ENCODE measurements at regions not wholly inside any gene's neighbourhood (a gene's known extent, or its start where the extent isn't known, plus 50 kb on each side); places are given as distances from the start of the nearest gene placed in this dataset.

DNA sequence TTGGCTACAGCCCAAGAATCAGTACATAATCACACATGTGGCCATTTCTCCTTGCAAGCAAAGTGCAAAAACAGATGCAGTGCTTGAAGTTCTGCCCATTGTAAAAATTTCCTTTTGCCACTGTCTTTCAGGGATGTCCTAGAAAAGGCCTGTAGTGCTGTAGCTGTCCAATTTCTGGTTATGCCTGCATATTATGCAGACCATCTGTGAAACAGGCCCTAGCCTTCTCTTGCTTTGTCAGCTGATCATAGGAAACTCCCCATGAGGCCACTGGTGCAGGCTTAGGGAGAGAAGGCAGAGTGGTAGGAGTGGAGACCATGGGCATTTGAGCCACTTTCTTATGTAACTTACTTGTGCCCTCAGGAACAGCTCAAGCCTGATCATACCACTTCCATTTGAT, 130.4 kb upstream of the GABRA2 start:
- H3K9me3 ChIP-seq: no peaks in the 10 kb centered on the region
- ATAC-seq (replicated peaks in 1 of 4): no peak
- H3K4me3 ChIP-seq (ENCODE audit: control insufficient read depth in 1 of 2, extremely low read depth in 1 of 2, low read length in 1 of 2): no peak overlapping the region
- no peaks in the 10 kb centered on the region for H3K36me3 ChIP-seq (ENCODE audit: control insufficient read depth in 2 of 2, extremely low read depth in 1 of 2, insufficient read depth in 1 of 2, low read length in 1 of 2)
- Mint-ChIP-seq H3K27me3 (no peaks in the 10 kb centered on the region), H3K36me3 (no peaks in the 10 kb centered on the region), H3K9me3 (peaks cover 2 to 17% (median 4%) of the 10 kb centered on the region in 3 donors), H3K4me1 (no peaks in the 10 kb centered on the region), H3K4me3 (no peak overlapping the region), H3K27ac (no peak overlapping the region)
- CTCF ChIA-PET: no interaction called here
- POLR2A ChIA-PET: no interaction called here
- H3K27ac ChIP-seq (ENCODE audit: low read length): no peak overlapping the region
- H3K27me3 ChIP-seq (replicated peaks in 1 of 2; ENCODE audit: control insufficient read depth in 2 of 2, extremely low read depth in 1 of 2, insufficient read depth in 2 of 2, low read length in 1 of 2): no peaks in the 10 kb centered on the region
- H3K4me1 ChIP-seq (ENCODE audit: control insufficient read depth in 1 of 2, extremely low read depth in 1 of 2, insufficient read depth in 2 of 2, low read length in 2 of 2): no peaks in the 10 kb centered on the region
- DNase-seq: no peak

DNA sequence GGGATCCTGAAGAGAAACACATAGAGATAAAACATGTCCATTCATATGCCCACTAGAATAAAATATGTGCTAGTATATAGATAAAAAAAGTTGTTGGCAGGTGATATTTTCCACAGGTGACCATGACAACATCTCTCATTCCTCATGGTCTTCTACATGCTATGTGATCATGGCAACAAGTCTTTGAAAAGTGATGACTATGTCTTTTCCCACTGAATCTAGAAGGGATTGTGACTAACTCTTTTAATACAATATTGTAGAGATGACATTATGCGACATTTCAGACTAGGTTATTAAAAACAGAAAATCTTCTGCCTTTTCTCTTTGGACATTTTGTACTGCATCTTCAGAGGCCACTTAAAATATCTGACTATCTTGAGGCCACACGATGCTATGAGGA, 126.0 kb upstream of the GABRA2 start:
- Mint-ChIP-seq H3K27ac (no peak overlapping the region), H3K4me1 (no peaks in the 10 kb centered on the region), H3K9me3 (peaks cover 7 to 8% (median 8%) of the 10 kb centered on the region in 3 donors), H3K27me3 (no peaks in the 10 kb centered on the region), H3K36me3 (no peaks in the 10 kb centered on the region), H3K4me3 (no peak overlapping the region)
- no peak overlapping the region for H3K4me3 ChIP-seq (ENCODE audit: control insufficient read depth in 1 of 2, extremely low read depth in 1 of 2, low read length in 1 of 2)
- ChIA-PET CTCF (no interaction called here), POLR2A (no interaction called here)
- DNase-seq (no peak), ATAC-seq (replicated peaks in 1 of 4) (no peak)
- H3K27ac ChIP-seq (ENCODE audit: low read length): no peak overlapping the region
- H3K36me3 ChIP-seq (ENCODE audit: control insufficient read depth in 2 of 2, extremely low read depth in 1 of 2, insufficient read depth in 1 of 2, low read length in 1 of 2): no peaks in the 10 kb centered on the region
- no peaks in the 10 kb centered on the region for H3K27me3 ChIP-seq (replicated peaks in 1 of 2; ENCODE audit: control insufficient read depth in 2 of 2, extremely low read depth in 1 of 2, insufficient read depth in 2 of 2, low read length in 1 of 2)
- WGBS (ENCODE audit: insufficient coverage): no CpG with 5 or more reads among the region's 2 CpGs
- H3K9me3 ChIP-seq: no peaks in the 10 kb centered on the region
- no peaks in the 10 kb centered on the region for H3K4me1 ChIP-seq (ENCODE audit: control insufficient read depth in 1 of 2, extremely low read depth in 1 of 2, insufficient read depth in 2 of 2, low read length in 2 of 2)

DNA sequence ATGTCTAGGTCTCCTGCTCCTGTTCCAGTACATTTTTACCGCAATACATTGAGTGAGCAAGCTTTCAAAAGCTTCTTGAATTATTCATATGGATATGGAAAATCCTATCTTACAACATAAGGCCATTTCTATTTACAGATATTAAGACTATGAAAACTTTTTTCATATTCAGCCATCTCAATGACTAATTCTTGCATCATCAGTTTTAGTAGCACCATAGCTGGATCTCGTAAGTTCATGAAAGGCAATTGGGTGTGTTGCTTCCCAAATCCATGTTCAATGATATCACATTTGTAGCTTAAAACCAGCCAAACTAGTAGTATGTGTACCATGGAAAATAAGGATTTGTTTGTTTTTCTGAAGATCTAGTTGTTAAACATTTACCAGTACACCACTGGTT, 118.3 kb upstream of the GABRA2 start:
- DNase-seq: no peak
- no CpG with 5 or more reads among the region's 2 CpGs for WGBS (ENCODE audit: insufficient coverage)
- Mint-ChIP-seq H3K4me3 (no peak overlapping the region), H3K4me1 (no peaks in the 10 kb centered on the region), H3K9me3 (peaks cover 2 to 5% (median 3%) of the 10 kb centered on the region in 3 donors), H3K27me3 (no peaks in the 10 kb centered on the region), H3K27ac (no peak overlapping the region), H3K36me3 (no peaks in the 10 kb centered on the region)
- Histone ChIP-seq H3K36me3 (ENCODE audit: control insufficient read depth in 2 of 2, extremely low read depth in 1 of 2, insufficient read depth in 1 of 2, low read length in 1 of 2) (no peaks in the 10 kb centered on the region), H3K4me1 (ENCODE audit: control insufficient read depth in 1 of 2, extremely low read depth in 1 of 2, insufficient read depth in 2 of 2, low read length in 2 of 2) (no peaks in the 10 kb centered on the region), H3K9me3 (no peaks in the 10 kb centered on the region), H3K4me3 (ENCODE audit: control insufficient read depth in 1 of 2, extremely low read depth in 1 of 2, low read length in 1 of 2) (no peak overlapping the region), H3K27ac (ENCODE audit: low read length) (no peak overlapping the region), H3K27me3 (replicated peaks in 1 of 2; ENCODE audit: control insufficient read depth in 2 of 2, extremely low read depth in 1 of 2, insufficient read depth in 2 of 2, low read length in 1 of 2) (no peaks in the 10 kb centered on the region)
- ChIA-PET POLR2A (no interaction called here), CTCF (no interaction called here)
- no peak for ATAC-seq (replicated peaks in 1 of 4)

DNA sequence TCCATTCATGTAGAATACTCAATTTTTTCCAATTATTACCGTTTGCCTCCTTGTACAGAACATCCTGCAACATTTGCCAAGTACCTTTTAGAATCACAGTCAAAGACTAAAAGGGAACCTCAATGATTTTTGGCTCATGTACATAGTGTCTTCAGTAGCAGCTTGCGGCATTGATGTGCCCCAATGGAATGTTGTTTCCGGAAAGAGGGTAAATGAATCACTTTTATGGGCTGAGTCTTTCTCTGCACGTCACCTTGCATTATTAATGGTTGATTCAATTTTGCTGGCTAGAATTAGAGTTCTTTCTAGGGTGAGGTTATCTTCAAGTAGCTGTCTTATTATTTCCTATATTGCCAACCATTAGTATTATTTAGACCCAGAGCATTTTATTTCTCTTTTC, 116.9 kb upstream of the GABRA2 start:
- Histone ChIP-seq H3K4me1 (ENCODE audit: control insufficient read depth in 1 of 2, extremely low read depth in 1 of 2, insufficient read depth in 2 of 2, low read length in 2 of 2) (no peaks in the 10 kb centered on the region), H3K9me3 (no peaks in the 10 kb centered on the region), H3K27me3 (replicated peaks in 1 of 2; ENCODE audit: control insufficient read depth in 2 of 2, extremely low read depth in 1 of 2, insufficient read depth in 2 of 2, low read length in 1 of 2) (no peaks in the 10 kb centered on the region), H3K27ac (ENCODE audit: low read length) (no peak overlapping the region), H3K36me3 (ENCODE audit: control insufficient read depth in 2 of 2, extremely low read depth in 1 of 2, insufficient read depth in 1 of 2, low read length in 1 of 2) (no peaks in the 10 kb centered on the region), H3K4me3 (ENCODE audit: control insufficient read depth in 1 of 2, extremely low read depth in 1 of 2, low read length in 1 of 2) (no peak overlapping the region)
- no peaks in the 10 kb centered on the region for H3K36me3 Mint-ChIP-seq
- H3K27ac Mint-ChIP-seq: no peak overlapping the region
- peaks cover 0 to 11% (median 4%) of the 10 kb centered on the region in 3 donors for H3K9me3 Mint-ChIP-seq
- ATAC-seq (replicated peaks in 1 of 4) (no peak), DNase-seq (no peak)
- H3K4me1 Mint-ChIP-seq: no peaks in the 10 kb centered on the region
- CTCF ChIA-PET: no interaction called here
- no peaks in the 10 kb centered on the region for H3K27me3 Mint-ChIP-seq
- POLR2A ChIA-PET: no interaction called here
- WGBS (ENCODE audit: insufficient coverage): no CpG with 5 or more reads among the region's 4 CpGs
- no peak overlapping the region for H3K4me3 Mint-ChIP-seq

DNA sequence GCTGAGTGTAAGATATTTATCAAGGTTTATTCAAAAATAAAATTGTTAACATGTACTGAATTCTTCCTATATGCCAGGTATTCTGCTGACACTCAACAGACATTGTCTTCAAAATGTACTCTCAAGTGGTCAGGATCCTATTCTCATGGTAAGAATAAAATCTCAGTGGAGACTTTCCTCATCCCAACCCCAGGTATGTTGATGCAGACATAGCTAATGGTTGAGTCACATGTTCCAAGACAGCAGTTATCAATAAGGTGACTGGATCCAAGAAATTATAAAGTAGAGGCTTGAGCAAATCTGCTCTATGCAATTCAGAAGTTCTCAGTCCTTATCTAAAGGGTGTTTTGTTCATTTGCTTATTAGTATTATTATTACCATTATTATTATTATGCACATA, 115.2 kb upstream of the GABRA2 start:
- Mint-ChIP-seq H3K9me3 (peaks cover 2 to 19% (median 6%) of the 10 kb centered on the region in 3 donors), H3K4me3 (no peak overlapping the region), H3K36me3 (no peaks in the 10 kb centered on the region), H3K27me3 (no peaks in the 10 kb centered on the region), H3K27ac (no peak overlapping the region), H3K4me1 (no peaks in the 10 kb centered on the region)
- ChIA-PET CTCF (no interaction called here), POLR2A (interaction anchor here in 1 of 2 donors (0.5 kb wide), 1 partner anchor 279 kb away, joined by 4 read pairs; no protein-coding TSS in a partner anchor)
- H3K4me3 ChIP-seq (ENCODE audit: control insufficient read depth in 1 of 2, extremely low read depth in 1 of 2, low read length in 1 of 2): no peak overlapping the region
- no peak overlapping the region for H3K27ac ChIP-seq (ENCODE audit: low read length)
- ATAC-seq (replicated peaks in 1 of 4) (no peak), DNase-seq (no peak)
- H3K4me1 ChIP-seq (ENCODE audit: control insufficient read depth in 1 of 2, extremely low read depth in 1 of 2, insufficient read depth in 2 of 2, low read length in 2 of 2): no peaks in the 10 kb centered on the region
- no peaks in the 10 kb centered on the region for H3K9me3 ChIP-seq
- H3K27me3 ChIP-seq (replicated peaks in 1 of 2; ENCODE audit: control insufficient read depth in 2 of 2, extremely low read depth in 1 of 2, insufficient read depth in 2 of 2, low read length in 1 of 2): no peaks in the 10 kb centered on the region
- H3K36me3 ChIP-seq (ENCODE audit: control insufficient read depth in 2 of 2, extremely low read depth in 1 of 2, insufficient read depth in 1 of 2, low read length in 1 of 2): no peaks in the 10 kb centered on the region

DNA sequence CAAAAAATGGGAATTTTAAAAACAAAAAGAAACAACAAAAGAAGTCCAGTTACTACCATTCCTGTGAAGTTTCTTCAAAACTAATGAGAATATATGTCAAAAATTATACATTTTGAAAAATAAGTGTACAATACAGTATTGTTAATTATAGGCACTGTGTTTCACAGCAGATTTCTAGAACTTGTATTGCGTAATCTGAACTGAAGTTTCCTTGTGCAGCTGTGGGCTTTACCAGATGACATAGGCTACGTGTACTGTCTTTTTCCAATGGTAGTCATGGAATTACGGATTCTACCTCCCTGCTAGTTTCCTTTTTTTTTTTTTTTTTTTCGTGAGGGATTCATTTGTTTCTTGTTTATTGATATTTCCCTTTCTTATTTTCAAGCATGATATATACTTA, 113.8 kb upstream of the GABRA2 start:
- H3K4me1 Mint-ChIP-seq: no peaks in the 10 kb centered on the region
- H3K27ac ChIP-seq (ENCODE audit: low read length): no peak overlapping the region
- H3K9me3 ChIP-seq: no peaks in the 10 kb centered on the region
- DNase-seq (no peak), ATAC-seq (replicated peaks in 1 of 4) (no peak)
- H3K27me3 ChIP-seq (replicated peaks in 1 of 2; ENCODE audit: control insufficient read depth in 2 of 2, extremely low read depth in 1 of 2, insufficient read depth in 2 of 2, low read length in 1 of 2): no peaks in the 10 kb centered on the region
- peaks cover 5 to 19% (median 6%) of the 10 kb centered on the region in 3 donors for H3K9me3 Mint-ChIP-seq
- no peak overlapping the region for H3K4me3 Mint-ChIP-seq
- H3K4me3 ChIP-seq (ENCODE audit: control insufficient read depth in 1 of 2, extremely low read depth in 1 of 2, low read length in 1 of 2): no peak overlapping the region
- H3K36me3 ChIP-seq (ENCODE audit: control insufficient read depth in 2 of 2, extremely low read depth in 1 of 2, insufficient read depth in 1 of 2, low read length in 1 of 2): no peaks in the 10 kb centered on the region
- H3K27me3 Mint-ChIP-seq: no peaks in the 10 kb centered on the region
- no CpG with 5 or more reads among the region's 4 CpGs for WGBS (ENCODE audit: insufficient coverage)
- ChIA-PET POLR2A (no interaction called here), CTCF (no interaction called here)
- no peak overlapping the region for H3K27ac Mint-ChIP-seq
- no peaks in the 10 kb centered on the region for H3K36me3 Mint-ChIP-seq
- H3K4me1 ChIP-seq (ENCODE audit: control insufficient read depth in 1 of 2, extremely low read depth in 1 of 2, insufficient read depth in 2 of 2, low read length in 2 of 2): no peaks in the 10 kb centered on the region

DNA sequence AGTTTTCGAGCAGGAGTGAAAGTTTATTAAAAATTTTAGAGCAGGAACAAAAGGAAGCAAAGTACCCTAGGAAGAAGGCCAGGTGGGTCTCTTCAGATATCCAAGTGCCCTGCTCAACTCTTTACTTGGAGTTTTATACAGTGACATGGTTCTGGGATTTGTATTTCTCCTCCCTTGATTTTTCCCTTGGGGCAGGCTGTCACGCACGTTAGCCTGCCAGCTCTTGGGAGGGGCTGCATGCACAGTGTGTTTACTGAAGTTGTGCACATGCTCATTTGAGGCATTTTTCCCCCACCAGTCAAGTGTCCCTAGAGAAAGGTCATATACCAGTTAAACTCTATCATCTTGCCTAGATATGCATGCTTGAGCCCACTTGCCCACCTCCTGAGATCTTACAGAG, 102.5 kb upstream of the GABRA2 start:
- POLR2A ChIA-PET: no interaction called here

More for the DNA sequence above, 102.5 kb upstream of the GABRA2 start:
- H3K27me3 ChIP-seq (replicated peaks in 1 of 2; ENCODE audit: control insufficient read depth in 2 of 2, extremely low read depth in 1 of 2, insufficient read depth in 2 of 2, low read length in 1 of 2): no peaks in the 10 kb centered on the region
- Mint-ChIP-seq H3K4me1 (no peaks in the 10 kb centered on the region), H3K27me3 (no peaks in the 10 kb centered on the region), H3K4me3 (no peak overlapping the region), H3K9me3 (peaks cover 2 to 13% (median 5%) of the 10 kb centered on the region in 3 donors), H3K36me3 (no peaks in the 10 kb centered on the region), H3K27ac (no peak overlapping the region)
- CTCF ChIA-PET: no interaction called here
- no peak for DNase-seq
- no CpG with 5 or more reads among the region's 3 CpGs for WGBS (ENCODE audit: insufficient coverage)
- H3K4me1 ChIP-seq (ENCODE audit: control insufficient read depth in 1 of 2, extremely low read depth in 1 of 2, insufficient read depth in 2 of 2, low read length in 2 of 2): no peaks in the 10 kb centered on the region
- no peak overlapping the region for H3K4me3 ChIP-seq (ENCODE audit: control insufficient read depth in 1 of 2, extremely low read depth in 1 of 2, low read length in 1 of 2)
- H3K36me3 ChIP-seq (ENCODE audit: control insufficient read depth in 2 of 2, extremely low read depth in 1 of 2, insufficient read depth in 1 of 2, low read length in 1 of 2): no peaks in the 10 kb centered on the region
- H3K9me3 ChIP-seq: no peaks in the 10 kb centered on the region
- no peak for ATAC-seq (replicated peaks in 1 of 4)
- H3K27ac ChIP-seq (ENCODE audit: low read length): no peak overlapping the region

All from T-cell (primary cell).